Ureter (tissue), 1 donor: ENCODE measurements at regions not wholly inside any gene's neighbourhood (a gene's known extent, or its start where the extent isn't known, plus 50 kb on each side); places are given as distances from the start of the nearest gene placed in this dataset.

Experiments used
- DNase-seq: peaks from one replicate; pipeline ENCODE4 v3.0.0-alpha.2; 2020; ENCODE audit warnings: low spot score
- donor health status: DM: yes; HTN: yes; CAD: no.

DNA sequence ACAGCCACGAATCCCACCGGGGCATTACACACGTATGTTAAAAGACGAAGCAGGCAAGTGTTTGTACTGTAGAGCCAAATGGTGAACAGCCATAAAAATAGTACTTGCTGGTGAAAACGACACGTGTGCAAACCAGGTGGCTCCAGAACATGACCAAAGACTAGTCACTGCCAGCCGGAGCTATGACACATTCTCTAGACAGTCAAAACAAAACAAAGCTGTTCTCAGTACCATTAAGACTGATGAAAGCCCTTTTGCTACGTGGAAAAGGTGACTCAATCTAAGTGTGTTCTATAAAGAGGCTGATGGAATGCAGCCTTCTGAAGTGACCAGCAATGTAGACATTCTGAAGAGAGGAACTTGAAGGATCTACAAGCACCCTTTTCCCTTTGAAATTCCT lies 367.7 kb upstream of the NETO1 start:
- no peak for DNase-seq

- no peak for DNase-seq
Observed at GRCh38 chr18:73232933-73233332, 365.1 kb upstream of the NETO1 start.

GRCh38 chr18:73220663-73221062 lies 352.9 kb upstream of the NETO1 start:
- DNase-seq, result no peak

DNA sequence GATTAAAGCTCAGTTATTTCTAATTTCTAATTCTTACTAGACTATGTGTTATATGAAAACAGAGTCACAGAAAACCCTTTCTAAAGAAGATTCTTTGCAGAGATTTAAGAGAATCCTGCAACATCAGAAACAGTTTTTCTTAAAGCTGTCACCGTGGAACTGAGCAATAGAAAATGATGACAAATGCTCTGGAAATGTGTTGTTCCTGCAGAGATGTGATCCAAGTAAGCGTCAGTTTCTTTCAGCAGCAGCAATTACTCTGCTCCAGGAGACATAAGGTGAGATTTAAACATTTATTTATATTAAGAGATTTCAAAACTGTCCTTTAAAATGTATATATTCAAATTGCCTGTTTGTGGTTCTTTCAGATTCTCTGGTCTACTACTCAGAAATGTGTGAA lies 350.5 kb upstream of the NETO1 start:
- DNase-seq, result no peak

- no peak for DNase-seq
Observed at GRCh38 chr18:73214970-73215369, 347.2 kb upstream of the NETO1 start.

DNA sequence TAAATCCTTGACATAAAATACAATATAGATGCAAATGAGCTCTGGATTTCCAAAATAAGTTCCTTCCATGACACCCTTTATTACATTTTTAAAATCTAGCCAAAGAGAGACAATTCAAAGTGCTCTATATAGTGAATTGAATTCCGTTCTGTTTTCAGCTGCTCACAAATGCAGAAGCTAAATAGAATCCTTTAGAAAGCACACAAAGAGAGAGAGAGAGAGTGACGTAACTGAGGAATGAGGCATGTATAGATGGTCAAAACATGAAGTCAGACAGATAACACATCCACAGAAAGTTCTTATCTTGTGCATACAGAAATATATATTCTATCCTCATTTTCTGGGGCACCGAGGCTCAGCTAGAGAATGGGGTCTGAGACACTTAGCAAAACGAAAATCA lies 344.7 kb upstream of the NETO1 start:
- DNase-seq, result no peak

DNA sequence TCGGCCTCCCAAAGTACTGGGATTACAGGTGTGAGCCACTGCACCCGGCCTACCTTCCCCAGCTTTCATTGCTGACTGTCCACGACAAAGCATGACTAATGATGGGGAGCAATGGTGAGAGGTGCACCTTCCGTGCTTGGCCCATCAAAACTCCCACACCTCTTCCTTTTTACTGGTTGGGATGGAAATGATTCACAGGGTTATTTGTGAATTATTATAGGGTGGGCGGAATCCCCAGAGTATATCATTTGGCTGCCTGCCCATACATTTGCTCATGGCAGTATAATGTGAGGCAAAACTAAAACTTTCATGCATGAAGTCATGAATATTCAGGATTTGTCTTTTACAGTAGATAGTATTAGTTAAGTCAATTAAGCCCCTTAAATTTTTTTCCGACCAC lies 334.2 kb upstream of the NETO1 start:
- no peak for DNase-seq

- no peak for DNase-seq
Observed at GRCh38 chr18:73199151-73199550, 331.4 kb upstream of the NETO1 start.

- no peak for DNase-seq
Observed at GRCh38 chr18:73189718-73190117, 321.9 kb upstream of the NETO1 start.

DNA sequence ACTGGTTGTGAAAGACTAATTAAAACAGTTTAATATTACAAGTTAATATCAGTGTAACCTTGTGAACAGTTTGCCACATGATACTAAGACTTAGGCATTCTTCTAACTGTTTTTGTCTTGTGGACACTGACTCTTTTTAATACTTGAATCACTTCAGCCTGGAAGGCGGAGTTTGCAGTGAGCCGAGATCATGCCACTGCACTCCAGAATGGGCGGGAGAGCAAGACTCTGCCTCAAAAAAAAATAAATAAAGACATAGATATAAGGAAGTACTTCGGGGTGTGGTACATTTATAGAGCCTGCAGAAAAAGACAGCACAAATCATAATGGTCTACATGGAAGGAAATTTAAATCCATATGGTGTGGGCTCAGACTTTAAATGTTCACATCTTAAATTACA lies 300.4 kb upstream of the NETO1 start:
- DNase-seq, result no peak

DNA sequence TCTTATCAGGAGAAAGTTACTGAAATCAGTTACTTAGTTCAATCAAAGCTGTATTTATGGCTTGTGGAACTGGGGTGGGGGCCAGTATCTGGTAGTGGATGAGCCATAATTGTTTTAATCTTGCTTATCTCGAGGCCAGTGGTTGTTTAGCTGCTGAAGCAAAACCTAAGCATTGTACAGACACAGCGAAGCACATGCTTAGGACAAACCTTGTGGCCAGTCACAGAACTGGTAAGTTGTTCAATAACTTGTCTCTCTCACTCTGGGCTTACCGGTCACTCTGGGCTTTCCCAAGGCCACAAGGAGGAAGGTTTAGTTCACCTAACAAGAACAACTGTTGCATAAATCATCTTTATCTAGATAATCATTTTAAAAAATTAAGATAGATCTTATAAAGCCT lies 296.6 kb upstream of the NETO1 start:
- no peak for DNase-seq

DNA sequence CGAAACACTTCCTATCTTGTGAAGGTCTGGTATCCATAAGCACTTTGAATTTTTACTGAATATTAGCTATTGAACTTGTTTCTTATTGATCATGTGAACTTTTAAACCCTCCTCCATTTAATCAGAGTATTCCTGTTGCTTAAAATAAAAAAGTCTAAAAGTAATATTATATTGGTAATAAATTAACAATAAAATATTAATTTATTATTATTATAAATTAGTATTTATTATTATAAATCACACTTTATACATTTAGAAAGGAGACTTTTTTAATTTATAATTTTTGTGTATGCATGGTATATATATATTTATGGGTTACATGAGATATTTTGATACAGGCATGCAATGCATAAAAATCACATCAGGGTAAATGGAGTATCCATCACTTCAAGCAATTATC lies 295.4 kb upstream of the NETO1 start:
- DNase-seq, result no peak

DNA sequence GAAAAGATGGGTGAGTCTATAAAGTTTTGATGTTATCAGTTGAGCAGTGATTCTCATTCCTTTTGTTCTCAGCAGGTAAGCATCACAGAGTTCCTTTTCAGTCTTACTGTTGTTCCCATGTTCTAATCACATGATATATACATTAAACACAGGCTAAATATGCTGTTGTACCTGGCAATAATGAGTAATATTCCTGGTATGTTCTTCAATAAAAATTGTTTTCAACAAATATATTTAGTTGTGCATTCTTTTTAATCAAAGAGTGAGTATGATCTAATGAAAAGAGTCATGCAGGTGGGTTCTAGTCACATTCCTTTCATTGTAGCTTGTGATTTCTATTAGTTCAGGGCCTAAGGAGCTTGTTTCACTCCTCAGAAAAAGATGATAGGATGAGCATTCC lies 288.3 kb upstream of the NETO1 start:
- DNase-seq, result no peak

GRCh38 chr18:73153271-73153670 lies 285.5 kb upstream of the NETO1 start:
- no peak for DNase-seq

DNA sequence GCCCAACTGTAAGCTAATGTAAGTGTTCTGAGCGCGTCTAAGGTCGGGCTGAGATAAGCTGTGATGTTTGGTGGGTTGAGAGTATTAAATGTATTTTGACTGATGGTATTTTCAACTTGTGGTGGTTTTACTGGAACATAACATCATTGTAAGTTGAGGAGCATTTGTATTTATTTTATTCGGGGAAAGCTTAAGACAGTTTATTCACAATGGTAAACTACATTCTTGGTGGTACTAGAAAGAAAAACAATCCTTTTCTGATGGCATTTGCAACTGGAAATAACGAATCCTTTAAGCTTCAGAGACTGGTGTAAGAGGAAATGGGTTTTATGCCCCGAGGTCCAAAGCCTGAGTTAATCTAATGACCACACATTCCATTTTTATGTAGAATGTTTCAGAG lies 283.3 kb upstream of the NETO1 start:
- DNase-seq, result no peak

DNA sequence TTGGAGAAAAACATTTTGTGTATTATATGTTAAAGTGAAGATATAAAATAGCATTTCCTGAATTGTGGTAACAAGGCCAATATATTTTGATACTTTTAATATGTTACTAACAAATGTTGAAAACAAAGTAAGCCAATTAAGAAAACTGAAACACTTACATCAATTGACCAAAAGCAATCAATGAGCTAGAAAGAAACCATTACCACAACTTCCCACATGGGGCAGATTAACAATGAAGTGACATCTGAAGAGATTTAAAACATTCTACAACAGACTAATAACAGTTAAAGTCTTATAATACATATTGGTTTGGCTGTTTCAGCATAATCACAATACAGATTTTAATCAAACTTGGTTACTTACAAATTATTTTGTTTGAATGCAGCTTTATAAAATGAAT lies 282.4 kb upstream of the NETO1 start:
- no peak for DNase-seq

- no peak for DNase-seq
Observed at GRCh38 chr18:73147590-73147989, 279.8 kb upstream of the NETO1 start.

DNA sequence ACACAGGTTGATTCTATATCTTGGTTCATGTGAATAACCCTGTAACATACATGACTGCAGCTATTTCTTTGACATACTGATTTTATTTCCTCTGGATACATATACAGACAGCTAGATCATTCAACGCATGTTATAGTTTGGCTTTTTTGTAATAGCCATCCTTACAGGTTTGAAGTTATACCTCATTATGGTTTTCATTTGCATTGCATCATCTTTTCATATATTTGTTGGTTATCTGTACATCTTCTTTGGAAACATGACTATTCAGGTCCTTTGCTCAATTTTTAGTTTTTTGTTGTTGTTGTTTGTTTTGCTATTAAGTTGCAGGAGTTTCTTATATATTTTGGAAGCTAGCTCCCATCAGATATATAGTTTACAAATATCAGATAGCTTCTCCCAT lies 276.2 kb upstream of the NETO1 start:
- DNase-seq, result no peak

GRCh38 chr18:73136134-73136533 lies 268.3 kb upstream of the NETO1 start:
- DNase-seq, result no peak

GRCh38 chr18:73124175-73124574 lies 256.4 kb upstream of the NETO1 start:
- DNase-seq, result no peak

DNA sequence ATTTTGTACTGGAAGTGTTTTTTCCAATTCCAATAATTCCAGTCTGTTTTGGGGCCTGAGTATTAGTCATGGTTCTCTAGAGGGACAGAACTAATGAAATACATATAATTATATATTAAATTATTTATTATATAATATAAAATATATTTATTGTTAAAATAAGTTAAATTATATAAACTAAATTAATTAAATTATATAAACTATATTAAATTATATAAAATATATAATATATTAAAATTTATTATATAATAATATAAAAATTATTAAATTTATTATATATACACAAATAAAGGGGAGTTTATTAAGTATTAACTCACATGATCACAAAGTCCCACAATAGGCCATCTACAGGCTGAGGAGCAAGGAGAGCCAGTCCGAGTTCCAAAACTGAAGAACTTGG lies 253.4 kb upstream of the NETO1 start:
- no peak for DNase-seq

DNA sequence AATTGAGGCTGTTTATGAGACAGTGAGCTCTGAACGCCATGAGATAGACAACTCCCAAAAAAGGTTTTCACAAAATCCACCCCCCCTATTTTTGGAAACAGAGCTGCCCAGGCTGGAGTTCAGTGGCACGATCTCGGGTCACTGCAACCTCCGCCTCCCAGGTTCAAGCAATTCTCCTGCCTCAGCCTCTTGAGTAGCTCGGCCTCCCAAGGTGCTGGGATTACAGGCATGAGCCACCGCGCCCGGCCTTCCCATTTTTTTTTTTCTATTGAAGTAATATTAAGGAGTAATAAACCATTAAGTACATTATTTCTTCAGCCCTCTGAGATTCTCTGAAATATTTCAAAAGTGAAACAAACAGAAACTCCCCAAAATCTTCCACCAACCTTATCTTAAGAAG lies 252.8 kb upstream of the NETO1 start:
- no peak for DNase-seq

DNA sequence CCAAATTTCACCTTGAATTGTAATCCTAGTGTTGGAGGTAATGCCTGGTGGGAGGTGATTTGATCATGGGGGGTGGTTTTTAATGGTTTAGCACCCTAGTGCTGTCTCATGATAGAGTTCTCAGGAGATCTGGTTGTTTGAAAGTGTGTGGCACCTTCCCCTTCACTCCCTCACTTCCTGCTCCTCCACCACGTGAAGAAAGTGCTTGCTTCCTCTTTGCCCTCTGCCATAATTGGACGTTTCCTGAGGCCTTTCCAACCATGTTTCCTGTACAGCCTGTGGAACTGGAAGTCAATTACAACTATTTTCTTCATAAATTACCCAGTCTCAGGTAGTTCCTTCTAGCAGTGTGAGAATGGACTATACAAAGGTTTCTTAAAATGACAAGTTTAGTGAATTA lies 251.8 kb upstream of the NETO1 start:
- no peak for DNase-seq

DNA sequence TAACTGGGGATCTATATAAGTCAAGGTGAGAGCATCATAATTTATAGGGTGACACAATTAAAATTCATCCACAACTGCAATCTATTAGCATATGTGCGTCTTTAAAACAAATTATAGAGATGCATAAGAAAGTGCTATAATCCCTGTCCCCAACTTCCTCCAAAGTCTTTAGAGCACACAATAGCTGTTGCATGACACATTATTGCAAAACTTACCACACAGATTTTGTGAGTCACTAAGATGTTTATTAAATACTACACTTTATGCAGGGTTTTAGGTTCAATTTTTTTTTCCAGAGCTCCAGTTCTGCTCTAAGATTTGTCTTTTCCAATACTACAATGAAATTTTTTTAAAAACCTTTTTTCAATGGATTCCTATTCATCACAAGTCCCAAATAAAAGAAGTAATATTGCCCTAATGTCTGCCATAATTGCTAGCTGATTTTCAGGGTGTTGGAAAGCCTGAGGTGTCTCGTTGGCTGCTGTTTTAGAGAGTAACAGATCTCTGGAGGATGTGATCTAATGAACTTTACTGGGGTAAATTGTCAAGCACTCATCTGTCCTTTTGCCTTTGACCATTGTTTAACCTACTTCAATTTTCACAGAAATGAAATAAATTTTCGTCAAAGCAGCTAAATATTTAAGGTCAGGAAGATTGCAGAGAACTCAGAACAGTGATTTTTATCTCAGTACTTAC lies 250.5 kb upstream of the NETO1 start:
- no peak for DNase-seq

DNA sequence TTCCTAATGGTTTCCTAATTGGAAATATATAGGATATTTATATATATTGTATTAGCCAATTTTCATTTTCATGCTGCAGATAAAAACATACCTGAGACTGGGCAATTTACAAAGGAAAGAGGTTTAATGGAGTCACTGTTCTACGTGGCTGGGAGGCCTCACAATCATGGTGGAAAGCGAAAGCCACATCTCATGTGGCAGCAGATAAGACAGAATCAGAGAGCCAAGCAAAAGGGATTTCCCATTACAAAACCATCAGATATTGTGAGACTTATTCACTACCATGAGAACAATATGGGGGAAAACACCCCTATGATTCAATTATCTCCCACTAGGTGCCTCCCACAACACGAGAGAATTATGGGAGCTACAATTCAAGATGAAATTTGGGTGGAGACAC lies 242.5 kb upstream of the NETO1 start:
- no peak for DNase-seq
